Retina (tissue), 1 donor: ENCODE measurements at regions not wholly inside any gene's neighbourhood (a gene's known extent, or its start where the extent isn't known, plus 50 kb on each side); places are given as distances from the start of the nearest gene placed in this dataset.
"Not testable (repeated sequence)": the region's sequence is repeated elsewhere in the genome, so short reads cannot be mapped to it uniquely, and the experiment has no call there.

ENCODE experiments used
- DNase-seq: peaks from one replicate; pipeline ENCODE4 v3.0.0-alpha.2; 2016

- no peak for DNase-seq
Observed at GRCh38 chr9:115680231-115680630, 473.4 kb upstream of the PAPPA start.

GRCh38 chr9:115681585-115681984, 472.0 kb upstream of the PAPPA start:
- DNase-seq, result no peak

DNA sequence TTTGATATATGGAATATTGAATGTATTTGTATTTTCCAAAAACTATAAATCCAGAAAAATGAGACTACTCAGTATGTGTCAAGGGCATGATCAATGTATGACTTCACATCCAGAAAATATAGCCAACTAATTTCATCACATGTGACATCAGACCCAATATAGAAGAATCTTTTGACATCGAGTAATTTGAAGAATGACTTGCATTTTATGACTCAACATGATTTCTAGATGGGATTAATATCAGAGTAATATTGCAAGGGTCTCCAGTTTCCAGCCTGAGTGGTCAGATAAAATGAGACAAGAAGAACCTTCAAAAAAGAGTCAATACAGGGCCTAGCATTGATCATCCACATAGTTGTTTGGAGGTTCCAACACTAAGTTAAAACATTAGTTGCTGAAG, 467.5 kb upstream of the PAPPA start:
- DNase-seq, result no peak

DNA sequence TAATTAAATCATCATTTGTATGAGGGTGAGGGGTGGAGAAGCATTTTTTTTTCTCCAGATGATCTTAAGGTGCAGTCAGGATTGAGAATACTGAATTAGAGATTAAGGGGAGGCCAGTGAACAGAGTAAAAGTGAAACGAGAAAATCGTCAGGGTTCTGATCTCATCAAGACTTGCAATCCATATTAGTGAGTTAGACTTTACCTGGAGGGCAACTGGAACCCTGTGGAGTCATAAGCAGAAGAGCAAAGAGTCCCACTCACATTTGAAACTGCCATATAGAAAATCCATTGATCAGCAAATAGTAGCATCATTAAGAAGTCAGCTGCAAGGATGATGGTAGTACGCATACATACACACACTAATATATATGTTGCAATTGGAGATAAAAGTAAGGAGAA, 466.2 kb upstream of the PAPPA start:
- DNase-seq, result no peak

DNA sequence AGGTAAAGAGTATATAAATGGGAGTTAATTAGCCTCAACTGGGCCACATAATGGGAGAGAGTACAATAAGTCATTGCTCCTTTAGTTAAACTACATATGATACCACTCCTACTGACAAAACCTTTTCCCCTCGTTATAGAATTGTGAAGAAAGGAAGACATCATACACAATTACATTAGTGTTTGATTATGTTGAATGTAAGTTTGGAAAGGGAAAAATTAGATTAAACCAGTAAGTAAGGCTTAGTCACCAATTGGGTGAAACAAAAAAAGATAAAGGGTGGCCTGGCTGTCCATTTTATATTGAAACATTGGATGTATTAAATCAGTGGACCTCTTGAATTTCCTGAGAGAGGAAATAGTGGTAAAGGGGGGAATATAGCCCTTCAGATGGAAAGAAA, 464.3 kb upstream of the PAPPA start:
- DNase-seq, result no peak

DNA sequence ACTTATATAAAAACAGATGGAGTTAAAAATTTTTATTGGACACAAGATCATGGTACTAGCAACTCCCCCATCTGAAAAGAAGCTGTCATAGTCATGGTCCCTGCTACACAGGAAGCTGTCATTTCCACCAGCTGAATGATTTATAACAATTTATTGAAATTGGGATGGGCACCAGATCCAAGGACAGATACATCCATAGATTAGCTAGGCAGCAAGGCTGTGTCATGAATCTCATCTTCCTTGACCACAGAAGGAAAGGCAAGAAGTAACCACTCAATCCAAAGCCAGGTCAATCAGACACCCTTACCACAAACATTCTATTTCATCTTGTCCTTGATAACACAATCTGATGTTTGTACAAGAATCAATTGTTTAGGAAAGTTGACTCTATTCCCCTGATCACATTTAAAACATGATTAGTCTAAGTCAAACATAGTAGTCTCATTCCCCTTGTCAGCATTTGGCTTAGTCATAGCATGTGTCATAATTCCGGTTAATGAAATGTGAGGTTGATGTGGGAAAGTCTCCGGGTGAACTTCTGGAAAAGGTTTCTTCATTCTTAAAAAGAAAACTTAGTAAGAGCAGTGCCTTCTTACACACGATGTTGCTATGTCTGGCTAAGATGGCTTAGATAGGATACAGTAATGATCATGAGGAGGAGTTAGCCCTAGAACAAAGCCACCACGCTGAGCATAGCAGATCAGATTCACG, 462.6 kb upstream of the PAPPA start:
- no peak for DNase-seq

DNA sequence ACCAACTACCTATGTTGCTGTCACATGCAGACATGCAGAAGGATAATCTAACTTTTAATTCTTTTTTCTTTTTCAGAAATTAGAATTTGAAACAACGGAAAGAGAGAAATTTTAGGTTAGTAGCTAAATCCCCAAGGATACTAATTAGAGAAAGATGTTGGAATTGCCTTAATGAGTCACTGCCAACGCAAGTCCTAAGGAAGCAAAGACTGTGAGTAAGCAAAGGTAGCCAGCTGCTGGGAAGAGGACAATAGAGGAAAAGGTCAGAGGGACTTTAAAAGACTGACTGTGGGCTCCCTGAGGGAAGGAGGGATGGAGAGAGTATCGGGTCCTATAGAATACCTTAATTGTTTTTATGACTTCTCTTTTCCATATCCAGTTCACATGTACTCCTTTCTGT, 461.9 kb upstream of the PAPPA start:
- DNase-seq, result no peak

GRCh38 chr9:115692868-115693267, 460.7 kb upstream of the PAPPA start:
- not testable (repeated sequence) for DNase-seq

DNA sequence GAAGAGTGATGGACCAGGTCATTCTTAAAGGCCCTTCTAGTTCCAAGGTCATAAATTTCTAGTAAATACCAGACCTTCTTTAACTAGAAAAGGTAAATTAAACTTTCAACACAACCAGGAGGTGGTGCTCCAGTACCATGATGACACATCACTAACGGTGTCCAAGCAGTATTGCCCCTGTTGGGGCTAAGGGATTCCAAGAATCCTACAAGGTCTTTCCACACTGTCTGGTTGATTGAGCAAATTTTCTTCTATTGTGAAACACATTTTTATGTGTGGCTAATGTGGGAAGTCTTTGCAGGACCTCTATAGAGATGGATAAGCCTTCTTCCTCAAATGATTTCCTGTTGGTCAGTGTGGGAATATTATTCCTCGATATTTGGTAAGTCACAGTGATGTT, 459.6 kb upstream of the PAPPA start:
- no peak for DNase-seq

- DNase-seq, result no peak
Observed at GRCh38 chr9:115694991-115695390, 458.6 kb upstream of the PAPPA start.

- no peak for DNase-seq
Observed at GRCh38 chr9:115712981-115713380, 440.6 kb upstream of the PAPPA start.

DNA sequence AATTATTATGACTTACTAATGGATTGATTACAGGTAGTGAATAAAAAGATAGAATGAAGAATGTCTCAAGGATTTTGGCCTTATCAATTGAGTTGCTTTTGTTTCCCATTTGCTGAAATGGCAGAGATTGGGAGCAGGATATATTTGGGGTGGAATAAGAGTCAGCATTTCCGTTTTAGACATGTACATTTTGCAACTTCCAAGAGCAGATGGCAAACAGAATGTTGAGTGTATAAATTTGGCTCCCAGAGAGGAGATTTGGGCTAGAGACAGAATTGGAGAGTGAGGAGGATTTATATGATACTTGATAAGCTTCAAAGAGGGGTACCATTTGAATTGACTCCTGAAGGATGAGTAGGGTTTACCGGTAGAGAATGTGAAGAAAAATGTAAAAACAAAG, 437.9 kb upstream of the PAPPA start:
- DNase-seq, result no peak

- DNase-seq, result no peak
Observed at GRCh38 chr9:115717298-115717697, 436.3 kb upstream of the PAPPA start.

GRCh38 chr9:115717711-115718173, 435.8 kb upstream of the PAPPA start:
- DNase-seq, result no peak

DNA sequence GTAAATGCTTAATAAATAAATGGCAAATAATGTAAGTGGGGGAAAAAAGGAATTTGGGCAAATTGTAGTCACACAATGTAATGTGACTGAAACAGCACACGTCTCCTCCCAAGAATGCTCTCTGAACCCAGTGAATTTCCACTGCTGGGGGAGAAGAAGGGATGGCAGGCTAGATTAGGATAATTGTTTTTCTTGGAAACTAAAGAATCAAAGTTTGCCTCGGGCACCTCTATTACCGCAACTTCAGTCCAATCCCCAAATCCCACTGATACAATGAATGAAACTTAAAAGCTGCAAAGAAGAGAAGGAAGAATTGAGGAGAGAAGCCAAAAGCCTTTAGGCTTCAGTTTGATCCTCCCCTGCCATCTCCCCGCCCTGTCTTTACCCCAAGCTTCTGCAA, 423.2 kb upstream of the PAPPA start:
- DNase-seq, result no peak

DNA sequence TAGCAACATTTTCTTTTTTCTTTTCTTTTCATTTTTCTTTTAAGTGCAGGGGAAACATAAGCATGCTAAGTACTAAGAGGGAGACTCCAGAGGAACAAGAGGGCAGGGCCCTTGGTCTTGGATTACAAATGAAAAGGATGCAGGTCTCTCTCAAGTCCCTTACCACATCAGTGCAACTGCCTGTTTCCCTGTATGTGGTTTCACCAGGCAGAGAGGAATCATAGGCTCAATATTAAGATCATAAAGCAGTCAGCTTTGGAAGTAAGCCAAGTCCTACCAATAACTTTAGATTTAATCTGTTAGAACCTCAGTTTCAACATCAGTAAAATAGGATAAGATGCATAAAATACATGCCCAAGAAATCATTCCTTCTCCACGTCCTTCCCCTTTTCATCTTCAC, 422.7 kb upstream of the PAPPA start:
- DNase-seq, result no peak

- no peak for DNase-seq
Observed at GRCh38 chr9:115733318-115734110, 420.1 kb upstream of the PAPPA start.

- no peak for DNase-seq
Observed at GRCh38 chr9:115739096-115739875, 414.3 kb upstream of the PAPPA start.

GRCh38 chr9:115740986-115741385, 412.6 kb upstream of the PAPPA start:
- no peak for DNase-seq

DNA sequence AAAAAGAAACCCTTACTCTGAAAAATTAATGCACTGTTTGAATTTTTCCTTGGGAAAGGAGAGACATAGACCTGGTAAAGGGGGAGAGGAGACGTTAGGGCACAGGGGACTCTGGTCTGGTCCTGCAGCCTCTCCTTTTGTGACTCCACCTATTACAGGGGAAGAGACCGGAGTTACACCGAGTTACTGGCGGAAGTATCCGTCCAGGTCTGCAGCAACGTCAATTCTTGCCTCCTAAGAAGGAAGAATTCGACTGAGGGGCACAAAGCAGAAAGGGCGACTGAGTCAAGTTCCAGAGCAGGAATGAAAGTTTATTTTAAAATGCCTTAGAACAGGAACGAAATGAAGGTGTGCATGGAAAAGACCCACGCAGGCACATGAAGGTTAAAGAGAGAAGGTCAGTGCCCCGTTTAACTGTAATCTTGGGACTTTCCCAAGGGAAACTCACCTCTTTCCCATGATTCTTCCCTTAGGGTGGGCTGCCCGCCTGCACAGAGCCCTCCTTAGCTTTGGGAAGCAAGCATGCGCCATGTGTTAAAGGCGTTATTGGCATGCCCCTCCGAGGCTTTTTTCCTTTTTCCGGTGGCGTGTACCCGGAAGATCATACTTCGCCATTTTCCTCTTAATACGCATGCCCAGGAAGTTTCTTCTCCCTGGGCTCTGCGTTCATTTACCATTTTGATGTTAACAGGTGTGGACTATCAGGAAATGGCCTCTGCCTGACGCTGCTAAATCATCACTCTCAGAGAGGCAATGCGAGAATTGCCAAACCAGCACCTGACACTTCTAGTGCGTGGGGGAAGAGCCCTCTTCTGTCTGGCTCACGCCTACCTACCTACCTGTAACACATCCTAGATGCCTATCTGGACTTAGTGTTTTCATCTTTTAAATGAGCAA, 409.6 kb upstream of the PAPPA start:
- DNase-seq, result no peak

DNA sequence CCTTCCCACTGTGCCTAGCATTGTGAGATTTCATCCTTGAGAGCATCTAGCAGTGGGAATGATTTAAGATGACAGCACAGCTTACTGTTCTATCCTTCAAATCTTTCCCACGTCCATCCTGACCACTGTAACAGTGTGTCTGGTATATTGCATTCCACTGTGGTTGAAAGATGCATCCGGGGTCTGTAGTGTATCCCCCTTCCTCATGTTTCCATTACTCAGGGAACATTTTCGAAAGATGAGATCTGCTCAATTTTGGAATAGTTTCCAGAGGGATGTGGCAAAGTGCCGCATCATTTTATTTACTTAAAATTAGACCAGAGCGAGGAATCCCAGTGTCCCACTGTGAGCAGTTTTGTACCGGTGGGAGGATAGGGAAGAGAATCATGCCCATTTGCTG, 407.1 kb upstream of the PAPPA start:
- DNase-seq, result no peak

DNA sequence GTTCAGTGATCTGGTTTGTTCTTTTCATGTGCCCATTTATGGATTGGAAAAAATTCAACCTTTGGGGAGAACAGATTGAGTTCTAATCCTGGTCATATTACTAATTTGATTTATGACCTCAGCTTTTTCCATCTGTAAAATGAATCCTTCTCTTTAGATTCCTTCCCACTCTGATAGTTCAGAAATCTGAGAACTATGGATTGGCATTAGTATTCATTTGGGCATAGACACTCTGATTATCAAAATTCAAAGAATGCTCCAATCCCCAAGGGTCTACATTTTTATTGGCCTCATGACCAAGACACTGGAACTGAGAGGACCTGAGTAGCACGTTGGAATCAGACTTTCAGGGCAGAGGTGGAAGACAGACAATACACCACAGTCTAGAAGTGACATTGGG, 405.9 kb upstream of the PAPPA start:
- no peak for DNase-seq

GRCh38 chr9:115756736-115757135, 396.9 kb upstream of the PAPPA start:
- no peak for DNase-seq
